HG03064 (cell line): ENCODE measurements at regions not wholly inside any gene's neighbourhood (a gene's known extent, or its start where the extent isn't known, plus 50 kb on each side); places are given as distances from the start of the nearest gene placed in this dataset.

Experiments used
- ATAC-seq: cut with Tn5 transposase; IDR thresholded peaks from one replicate; pipeline ENCODE4 v1.9.1; 2021; ENCODE audit warnings: low read depth; ENCODE audit not compliant: unreplicated experiment

DNA sequence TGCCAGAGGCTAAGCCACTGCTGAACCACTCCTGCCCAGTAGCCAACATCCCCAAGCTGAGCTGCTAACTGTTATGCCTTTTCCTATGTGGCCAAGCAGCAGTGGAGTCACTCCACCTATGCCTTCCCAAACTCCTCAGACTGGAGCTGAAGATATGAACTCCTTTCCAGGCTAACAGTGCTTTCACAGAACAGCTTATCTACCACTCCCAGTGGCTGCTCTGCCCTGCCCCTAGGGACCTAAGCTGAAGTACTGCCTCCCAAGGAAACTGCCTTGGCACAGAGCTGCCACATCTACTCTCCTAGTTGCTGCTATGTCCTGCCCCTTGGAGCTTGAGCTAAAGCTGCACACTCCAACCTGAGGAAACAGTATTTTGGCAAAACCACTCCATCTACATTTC, 275.9 kb downstream of the RBM43 start:
- ATAC-seq: no peak

DNA sequence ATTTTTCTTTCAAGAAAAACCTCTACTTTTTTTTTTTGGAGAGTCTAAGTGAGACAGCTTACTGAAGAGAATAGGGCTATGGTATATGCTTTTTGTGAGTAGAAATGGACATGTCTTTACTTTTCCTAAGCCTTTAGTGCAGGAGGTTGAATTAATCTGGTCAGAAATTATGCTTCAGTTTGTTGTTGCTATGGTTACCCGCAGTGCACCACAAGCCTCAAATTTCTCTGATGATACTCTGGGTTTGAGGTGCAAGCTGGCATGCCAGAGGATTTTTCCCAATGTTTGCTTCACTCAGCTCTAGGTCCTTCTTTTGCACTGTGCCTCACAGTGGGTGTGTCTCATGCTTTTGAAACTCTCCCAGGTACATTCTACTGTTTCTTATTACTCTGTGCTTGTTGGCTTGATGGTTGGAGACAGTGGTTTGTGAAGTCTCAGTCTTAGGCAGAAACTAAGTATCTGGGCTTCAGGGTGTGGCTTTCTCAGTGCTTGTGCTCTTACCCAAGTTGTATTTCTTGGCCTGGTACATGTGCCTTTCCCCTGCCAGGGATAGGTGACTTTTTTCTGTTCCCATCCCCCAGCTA, 278.3 kb downstream of the RBM43 start:
- no peak for ATAC-seq

DNA sequence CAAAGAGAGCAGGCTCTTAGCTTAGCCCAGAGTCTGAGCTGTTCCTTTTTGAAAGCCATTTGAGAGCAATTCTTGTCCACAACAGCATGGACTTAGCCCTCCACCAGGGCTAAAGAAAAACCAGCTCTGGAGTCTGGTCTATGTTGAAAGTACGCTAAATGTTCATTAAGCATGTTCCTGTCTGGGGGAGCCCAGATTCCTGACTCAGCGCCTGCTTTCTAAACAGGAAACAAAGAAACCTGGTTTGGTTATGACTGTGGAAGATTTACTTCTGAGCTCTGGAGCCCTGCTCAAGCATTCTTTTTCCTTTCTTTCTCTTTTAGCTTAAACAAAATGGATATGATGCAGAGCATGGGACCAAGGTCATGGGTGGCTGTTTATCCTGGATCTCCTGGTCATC, 279.8 kb downstream of the RBM43 start:
- ATAC-seq: no peak

DNA sequence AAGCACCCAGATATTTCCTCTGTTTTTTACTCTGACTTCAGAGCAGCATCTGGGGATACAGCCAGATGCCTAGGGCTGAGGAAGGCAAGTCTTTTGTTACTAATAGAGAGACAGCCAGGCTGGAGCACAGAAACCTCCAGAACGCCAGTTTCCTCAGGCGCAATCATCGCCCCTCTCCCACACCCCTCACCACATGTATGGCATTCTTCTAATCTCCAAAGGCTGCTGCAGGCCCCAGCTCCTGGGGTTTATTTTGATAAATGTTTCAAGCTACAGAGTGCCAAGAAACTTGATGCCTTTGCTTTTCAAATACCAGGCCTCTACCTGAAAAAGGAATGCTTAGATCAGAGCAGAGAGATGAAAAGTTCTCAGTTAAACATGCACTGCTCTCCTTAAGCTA, 283.6 kb downstream of the RBM43 start:
- ATAC-seq: no peak

DNA sequence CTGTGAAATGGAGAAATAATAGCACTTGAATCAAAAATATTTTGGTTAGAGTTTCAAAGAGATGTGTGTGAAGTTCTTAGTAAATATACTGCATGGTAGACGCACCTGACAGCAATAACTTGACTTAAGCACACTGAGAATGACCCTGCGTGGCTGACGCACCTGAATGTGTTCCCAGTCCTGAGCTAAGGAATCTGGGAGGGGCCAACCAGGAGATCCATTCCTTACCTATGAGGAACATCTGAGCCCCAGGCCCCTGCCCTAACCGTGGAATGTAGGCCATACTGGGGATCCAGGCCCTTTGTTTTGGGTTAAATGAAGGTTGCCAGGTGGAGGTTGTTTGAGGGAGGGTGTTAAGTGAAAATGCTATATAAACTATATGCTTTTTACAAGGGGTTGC, 284.4 kb downstream of the RBM43 start:
- no peak for ATAC-seq

DNA sequence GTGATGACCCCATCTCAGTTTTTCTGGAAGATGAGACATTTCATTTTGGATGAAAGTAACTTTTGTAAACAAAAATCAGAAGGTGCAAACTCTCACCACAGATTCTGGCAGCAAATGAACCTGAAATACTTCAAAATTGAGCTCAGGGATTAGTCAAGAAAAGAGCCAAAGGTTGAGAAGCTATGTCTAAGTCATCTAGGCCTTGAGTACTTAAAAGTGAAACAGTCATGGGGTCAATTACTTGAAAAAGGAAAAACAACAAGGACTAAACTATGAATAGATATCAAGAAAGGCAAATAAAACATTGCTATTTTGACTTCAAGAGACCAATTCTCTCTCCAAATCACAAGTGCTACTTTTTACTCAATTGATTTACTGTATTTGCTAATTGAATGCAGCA, 285.1 kb downstream of the RBM43 start:
- no peak for ATAC-seq

DNA sequence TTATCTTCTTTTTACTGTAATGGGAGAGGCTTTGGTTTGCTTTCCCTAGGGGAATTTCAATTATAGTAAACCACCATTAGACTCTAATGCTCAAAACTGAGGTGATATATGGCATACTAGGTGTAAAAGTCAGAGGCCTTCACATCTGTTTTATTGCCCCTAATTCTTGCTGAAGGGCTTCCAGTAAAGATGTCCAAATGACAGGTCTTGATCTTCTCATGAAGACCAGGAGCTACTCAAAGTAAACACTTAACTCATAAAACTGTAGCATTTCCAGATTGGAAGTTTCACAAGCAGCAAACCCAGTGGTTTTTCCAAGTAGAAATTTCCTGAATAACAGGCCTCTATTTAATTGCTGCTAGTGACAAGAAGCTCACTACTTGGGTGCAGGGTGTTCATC, 286.8 kb downstream of the RBM43 start:
- no peak for ATAC-seq

DNA sequence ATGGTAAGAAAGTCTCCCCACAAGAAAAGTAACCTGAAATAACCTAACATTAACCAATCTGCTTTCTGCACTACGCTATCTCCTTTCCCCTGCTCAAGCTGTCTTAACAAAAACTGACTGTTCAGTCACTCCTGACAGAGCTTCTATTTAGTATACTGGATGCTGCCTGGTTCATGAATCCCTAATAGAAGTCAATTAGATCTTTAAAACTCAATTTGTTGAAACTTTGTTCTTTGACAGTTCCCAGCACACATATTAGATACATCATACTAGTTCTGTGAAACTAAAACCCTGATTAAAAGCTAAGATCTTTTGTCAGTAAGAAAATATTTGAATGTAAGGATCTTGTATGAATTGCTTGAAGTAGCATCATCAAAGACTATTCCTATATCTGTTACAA, 287.4 kb downstream of the RBM43 start:
- ATAC-seq: no peak

DNA sequence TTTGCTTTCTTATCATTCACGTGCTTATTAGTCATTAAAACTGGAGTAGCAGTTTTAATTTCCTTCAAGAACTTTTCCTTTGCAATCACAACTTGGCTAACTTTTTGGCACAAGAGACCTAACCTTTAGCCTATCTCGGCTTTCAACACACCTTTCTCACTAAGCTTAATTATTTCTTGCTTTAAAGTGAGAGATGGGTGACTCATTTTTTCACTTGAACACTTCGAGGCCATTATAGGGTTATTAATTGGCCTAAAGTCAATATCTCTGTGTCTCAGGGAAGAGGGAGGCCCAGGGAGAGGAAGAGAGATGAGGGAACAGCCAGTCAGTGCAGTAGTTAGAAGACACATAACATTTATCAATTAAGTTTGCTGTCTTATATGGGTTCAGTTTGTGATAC, 289.8 kb downstream of the RBM43 start:
- ATAC-seq: no peak

DNA sequence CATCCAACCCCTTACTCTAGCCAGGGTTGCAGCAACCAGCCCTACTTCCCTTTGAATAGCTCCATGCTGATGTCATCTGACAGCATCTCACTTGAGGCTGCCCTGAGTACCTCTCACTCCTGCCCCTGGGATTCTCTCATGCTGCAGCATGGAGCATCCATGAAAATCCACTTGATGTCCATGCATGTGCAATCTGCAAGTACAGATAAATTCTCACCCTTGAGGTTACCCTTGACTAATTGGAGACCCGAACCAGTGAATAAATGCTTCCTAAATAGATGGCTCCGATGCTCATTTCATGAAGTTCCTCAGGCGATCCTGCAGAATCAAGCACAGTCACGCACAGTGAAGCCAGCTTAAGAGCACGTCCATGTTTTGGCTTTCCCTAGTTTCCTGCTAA, 298.3 kb downstream of the RBM43 start:
- no peak for ATAC-seq

DNA sequence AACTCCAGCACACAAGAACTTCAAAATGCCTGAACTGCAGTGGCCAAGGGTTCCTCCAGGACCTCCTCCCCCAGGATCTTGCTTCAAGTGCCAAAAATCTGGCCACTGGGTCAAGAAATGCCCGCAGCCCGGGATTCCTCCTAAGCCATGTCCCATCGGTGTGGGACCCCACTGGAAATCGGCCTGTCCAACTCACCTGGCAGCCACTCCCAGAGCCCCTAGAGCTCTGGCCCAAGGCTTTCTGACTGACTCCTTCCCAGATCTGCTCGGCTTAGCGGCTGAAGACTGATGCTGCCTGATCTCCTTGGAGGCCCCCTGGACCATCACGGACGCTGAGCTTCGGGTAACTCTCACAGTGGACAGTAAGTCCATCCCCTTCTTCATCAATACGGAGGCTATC, 306.4 kb downstream of the RBM43 start:
- ATAC-seq: no peak

DNA sequence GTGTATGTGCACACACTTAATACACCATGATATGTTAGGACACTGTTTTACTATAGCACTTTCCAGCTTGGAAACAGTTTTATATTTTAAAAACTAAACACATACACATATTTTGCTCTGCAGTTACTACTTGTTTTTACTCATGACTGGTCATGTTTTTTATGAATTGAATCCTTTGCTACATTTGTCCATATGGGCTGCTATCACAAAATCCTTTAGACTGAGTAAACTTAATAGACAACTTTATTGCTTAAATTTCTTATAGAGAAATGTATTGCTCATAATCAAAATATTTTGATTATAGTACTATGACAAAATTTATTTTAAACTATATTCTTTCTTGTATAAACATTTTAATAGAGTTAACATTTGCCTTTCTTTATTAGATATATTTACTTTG, 314.8 kb downstream of the RBM43 start:
- ATAC-seq: no peak

DNA sequence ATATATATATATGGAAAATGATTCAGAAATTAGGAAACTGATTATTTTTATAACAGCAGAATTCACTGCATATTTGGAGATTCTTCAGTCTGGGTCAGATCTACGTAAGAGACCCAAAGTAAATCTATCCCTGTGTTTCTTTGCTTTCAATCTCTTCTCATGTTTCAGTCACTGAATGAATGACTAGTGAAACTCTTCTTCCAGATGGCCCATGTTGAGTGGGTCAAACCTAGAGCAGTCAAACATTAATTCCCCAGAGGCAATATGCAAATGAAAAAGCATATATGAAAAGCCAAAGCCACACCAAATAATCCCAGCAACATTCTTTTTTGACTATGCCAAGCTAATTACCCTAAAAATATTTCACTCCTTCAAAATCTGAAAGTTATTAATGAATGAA, 317.3 kb downstream of the RBM43 start:
- ATAC-seq: no peak

DNA sequence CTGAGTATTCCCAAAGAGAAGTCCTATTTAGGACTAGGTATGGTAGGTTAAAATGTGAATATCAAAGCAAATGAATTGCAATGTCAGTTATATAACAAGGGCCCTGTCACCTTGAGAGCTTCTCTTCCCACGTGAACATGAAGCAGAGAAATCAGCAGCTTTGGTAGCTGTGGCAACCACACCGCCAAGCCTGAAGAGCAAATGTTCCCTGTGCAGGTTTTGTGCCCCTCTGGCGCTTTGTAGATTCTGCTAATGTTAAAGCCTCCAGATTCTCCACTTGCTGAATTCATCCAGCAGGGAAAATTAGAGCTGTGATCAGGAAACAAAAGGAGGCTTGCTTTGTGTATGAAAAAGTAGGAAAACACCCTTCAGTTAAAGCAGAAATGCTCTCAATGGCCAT, 322.6 kb downstream of the RBM43 start:
- no peak for ATAC-seq

DNA sequence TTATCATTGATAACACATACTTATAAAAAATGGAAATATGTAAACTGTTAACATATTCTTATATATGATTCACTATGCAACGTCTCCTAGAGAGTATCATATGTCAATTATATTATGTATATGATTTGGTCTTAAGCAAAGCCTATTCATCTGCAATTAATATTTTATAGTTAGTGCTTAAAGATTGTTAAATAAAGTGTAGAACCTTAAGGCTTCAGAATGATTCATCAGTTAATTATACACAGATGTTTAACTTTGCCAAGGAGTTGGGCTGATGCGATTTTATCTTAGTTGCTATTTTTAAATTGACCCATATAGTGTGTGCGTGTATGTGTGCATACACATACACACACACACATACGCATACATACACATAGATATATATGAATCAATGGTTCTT, 323.1 kb downstream of the RBM43 start:
- no peak for ATAC-seq

DNA sequence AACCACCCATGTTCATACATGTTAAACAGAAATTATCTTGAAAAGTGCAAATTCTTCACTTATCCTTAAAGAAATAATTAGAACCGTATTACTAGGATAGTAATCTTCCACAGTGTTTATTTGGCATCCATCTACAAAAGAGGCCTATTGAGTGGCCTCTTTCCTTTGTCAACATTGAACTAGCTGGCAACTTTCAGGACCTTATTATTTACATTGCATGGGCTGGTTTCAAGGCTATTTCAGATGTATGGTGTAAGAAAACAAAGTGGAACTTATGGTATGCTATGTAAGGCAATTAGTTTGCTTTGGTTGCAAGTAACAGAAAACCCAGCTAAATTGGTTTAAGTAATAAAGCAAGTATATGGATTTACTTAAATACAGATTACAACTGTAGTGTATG, 324.6 kb downstream of the RBM43 start:
- no peak for ATAC-seq

DNA sequence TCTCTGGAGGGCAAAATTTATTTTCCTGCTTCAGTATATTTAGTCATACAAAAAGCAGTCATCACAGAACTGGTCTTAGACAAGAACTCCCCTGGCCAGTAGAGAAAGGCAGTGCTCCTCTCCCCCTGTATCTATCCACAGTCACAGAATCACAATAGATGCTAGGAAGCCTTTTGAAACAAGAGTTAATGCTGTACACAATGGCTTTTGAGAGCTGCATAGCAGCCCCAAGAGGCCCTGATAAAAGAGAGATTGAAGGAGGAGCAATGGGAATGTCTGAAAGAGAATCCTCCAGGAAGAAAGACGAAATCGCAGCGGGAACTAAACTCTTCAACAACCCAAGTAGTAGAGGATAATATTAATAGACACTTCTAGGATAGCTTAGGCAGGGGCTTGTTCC, 330.2 kb downstream of the RBM43 start:
- ATAC-seq: no peak

DNA sequence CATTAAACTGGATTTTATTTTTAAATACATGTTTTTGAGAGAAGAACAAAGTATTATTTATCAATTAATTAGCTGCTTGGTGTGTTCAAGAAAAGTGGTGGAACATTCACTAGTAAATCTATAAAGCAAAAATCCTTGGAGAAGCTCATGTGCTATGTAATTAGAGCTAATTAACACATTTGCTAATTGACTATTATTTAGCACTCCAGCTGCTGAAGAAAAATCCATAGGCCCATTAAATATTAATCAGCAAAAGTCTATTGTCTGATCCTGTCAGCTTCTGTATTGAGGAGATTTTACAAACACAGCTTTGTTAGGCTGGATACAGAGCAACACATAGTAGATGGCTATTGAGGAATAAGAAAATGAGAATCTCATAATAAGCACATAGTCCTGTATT, 336.1 kb downstream of the RBM43 start:
- no peak for ATAC-seq

DNA sequence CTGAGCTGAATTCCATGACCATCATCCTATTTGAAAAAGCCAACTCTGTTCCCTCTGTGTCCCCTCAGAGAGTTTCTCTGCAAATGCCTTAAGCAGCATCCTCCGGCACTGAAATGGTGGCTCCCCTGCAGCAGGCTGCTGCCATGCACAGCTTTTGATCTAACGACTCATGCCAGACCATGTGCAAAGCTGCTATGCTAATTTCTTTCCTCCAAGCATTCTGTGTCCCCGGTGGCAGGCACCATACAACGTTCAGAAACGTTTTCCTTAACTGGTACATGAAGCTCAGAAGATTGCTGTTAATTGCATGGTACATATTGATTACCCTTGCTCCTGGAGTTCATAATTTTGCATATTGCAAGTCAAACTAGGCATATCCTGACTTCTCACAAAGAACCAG, 336.8 kb downstream of the RBM43 start:
- ATAC-seq: no peak

DNA sequence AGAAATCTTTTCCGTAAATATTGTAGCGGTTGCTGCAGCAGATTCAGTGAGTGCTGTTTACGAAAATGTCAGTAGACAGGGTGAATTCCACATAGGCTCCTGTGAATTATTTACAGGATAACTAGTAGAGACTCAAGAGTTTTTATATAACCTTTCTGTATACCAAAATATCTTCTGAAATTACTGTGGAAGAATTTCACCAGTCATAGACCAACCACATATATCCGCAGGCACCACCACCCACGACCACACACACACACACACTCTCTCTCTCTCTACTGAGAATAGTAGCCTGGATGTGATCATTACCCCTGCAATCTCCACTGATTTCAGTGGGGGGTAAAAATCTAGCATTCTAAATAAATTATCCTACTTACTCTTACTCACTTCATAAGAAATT, 341.8 kb downstream of the RBM43 start:
- ATAC-seq: no peak

DNA sequence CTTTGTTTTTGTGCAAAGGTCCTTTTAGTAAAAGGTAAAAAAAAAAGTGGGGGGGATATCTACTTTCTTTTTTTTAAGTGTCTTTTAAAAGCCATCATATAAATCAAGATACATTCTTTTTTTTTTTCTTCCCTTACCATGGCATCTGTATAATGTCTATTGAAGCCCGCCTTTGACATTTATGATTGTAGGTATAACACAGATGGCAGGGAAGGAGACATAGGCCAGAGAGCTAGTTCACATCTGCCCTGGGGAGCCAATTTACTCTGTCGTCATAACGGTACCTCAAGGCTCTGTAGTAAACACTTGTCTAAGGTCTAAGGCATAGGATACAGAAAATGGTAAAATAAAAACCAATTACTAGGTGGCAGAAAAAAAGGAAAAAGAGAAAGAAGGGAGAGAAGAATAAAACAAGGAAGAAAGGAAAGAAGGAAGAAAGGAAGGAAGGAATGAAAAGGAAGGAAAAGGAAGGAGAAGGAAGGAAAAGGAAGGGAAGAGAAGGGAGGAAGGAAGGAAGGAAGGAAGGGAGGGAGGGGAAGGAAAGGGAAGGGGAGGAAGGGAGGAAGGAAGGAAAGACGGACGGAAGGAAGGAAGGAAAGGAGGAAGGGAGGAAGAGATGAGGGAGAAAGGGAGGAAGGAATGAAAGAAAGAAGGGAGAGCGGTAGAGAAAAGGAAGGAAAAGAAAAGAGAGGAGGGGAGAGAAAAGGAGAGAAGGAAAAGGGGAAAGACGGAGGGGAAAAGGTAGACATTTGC, 343.5 kb downstream of the RBM43 start:
- ATAC-seq: no peak

DNA sequence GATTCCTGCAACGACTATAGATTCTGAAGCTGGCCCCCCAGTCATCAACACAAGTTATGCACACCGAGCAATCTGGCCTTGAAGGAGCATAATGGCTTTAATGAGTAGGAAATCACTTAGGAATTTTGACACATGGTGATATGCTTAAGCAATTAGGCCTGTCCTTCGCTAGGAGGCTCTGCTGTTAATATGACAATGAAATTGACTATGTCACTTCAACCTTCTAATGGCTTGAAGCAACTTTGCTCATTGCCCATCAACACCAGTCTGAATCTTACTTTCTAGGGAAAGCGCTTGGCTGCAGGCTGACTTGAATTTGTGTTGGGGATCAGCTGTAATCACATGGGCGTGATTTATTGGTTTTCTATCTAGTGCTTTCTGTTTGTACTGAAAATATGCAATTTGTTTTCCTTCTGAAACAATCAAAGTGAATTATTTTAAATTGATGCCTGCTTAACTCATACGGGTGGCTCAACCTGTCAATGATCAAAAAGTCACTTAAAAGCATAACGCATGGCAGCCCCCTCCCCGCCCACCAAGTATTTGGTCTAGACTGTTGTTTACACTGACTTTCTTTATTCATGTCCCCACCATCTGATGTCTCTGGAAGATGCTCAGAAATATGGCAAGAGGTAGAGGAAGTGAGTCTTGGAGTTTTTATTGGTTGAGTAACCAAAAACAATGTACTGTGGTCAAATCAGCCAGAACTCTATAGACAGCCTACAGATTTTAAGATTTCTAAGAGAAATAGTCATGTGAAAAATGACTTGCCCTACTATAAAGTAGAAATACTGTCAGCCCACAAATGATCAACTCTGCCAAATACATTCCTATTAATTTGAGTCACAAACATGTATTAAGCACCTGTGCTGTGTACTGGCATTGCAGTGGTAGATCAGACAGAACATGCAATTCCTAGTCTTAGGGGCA, 344.9 kb downstream of the RBM43 start:
- ATAC-seq: no peak
